BLaER1 treated with 17β-estradiol and CSF1 and Interleukin-3, amounts not matched to agents 10 nM and 100 nM (cell line): ENCODE measurements at regions not wholly inside any gene's neighbourhood (a gene's known extent, or its start where the extent isn't known, plus 50 kb on each side); places are given as distances from the start of the nearest gene placed in this dataset.

Experiments used
- H3K27ac ChIP-seq, 11 experiments: shearing (Covaris generic); formaldehyde crosslinking; 2 replicates each; pipeline ENCODE4 v1.8.1; 2022
- H3K27me3 ChIP-seq, 11 experiments: shearing (Covaris generic); formaldehyde crosslinking; 2 replicates each; pipeline ENCODE4 v1.8.1; 2022
- H3K36me3 ChIP-seq, 11 experiments: shearing (Covaris generic); formaldehyde crosslinking; 2 replicates each; pipeline ENCODE4 v1.8.1; 2022
- H3K4me1 ChIP-seq, 10 experiments: shearing (Covaris generic); formaldehyde crosslinking; 2 replicates each; pipeline ENCODE4 v1.8.1; 2022
- H3K4me2 ChIP-seq, 11 experiments: shearing (Covaris generic); formaldehyde crosslinking; 2 replicates each; pipeline ENCODE4 v1.8.1; 2022
- H3K4me3 ChIP-seq, 10 experiments: shearing (Covaris generic); formaldehyde crosslinking; 2 replicates each; pipeline ENCODE4 v1.8.1; 2022
- H3K9ac ChIP-seq, 11 experiments: shearing (Covaris generic); formaldehyde crosslinking; 2 replicates each; pipeline ENCODE4 v1.8.1; 2022
- H3K9me3 ChIP-seq, 11 experiments: shearing (Covaris generic); formaldehyde crosslinking; replicated peaks in 1 of 11; 2 replicates each; pipeline ENCODE4 v1.8.1; 2022
- H4K20me1 ChIP-seq, 11 experiments: shearing (Covaris generic); formaldehyde crosslinking; 2 replicates each; pipeline ENCODE4 v1.8.1; 2022
- Cebpa-rat ChIP-seq, 11 experiments: shearing (Covaris generic); IDR thresholded peaks; 2 replicates each; pipeline ENCODE4 v1.8.1; 2022

GRCh38 chr10:55033061-55033460, 232.0 kb upstream of the PCDH15 start:
- no peak overlapping the region for H3K9ac ChIP-seq
- TF ChIP-seq Cebpa-rat (IDR thresholded peaks at IDR 0.05) = no peak

GRCh38 chr10:55024713-55025112, 223.7 kb upstream of the PCDH15 start:
- peak overlapping the region in 1 of 11 experiments; percentile 3; a peak in 1 of 22 replicates for H3K4me2 ChIP-seq
- H3K36me3 ChIP-seq = no peaks in the 10 kb centered on the region
- H4K20me1 ChIP-seq = no peaks in the 10 kb centered on the region
- TF ChIP-seq Cebpa-rat (IDR thresholded peaks at IDR 0.05) = no peak
- H3K9ac ChIP-seq = no peak overlapping the region
- no peaks in the 10 kb centered on the region for H3K9me3 ChIP-seq
- peaks cover 0 to 9% (median 0%) of the 10 kb centered on the region in 10 experiments; a peak in 1 of 20 replicates for H3K4me1 ChIP-seq
- no peaks in the 10 kb centered on the region for H3K27me3 ChIP-seq
- no peak overlapping the region for H3K4me3 ChIP-seq
- no peak overlapping the region for H3K27ac ChIP-seq

More at GRCh38 chr10:55033061-55033460, 232.0 kb upstream of the PCDH15 start:
- no peaks in the 10 kb centered on the region for H4K20me1 ChIP-seq
- no peaks in the 10 kb centered on the region for H3K27me3 ChIP-seq
- H3K4me3 ChIP-seq = no peak overlapping the region
- H3K9me3 ChIP-seq = no peaks in the 10 kb centered on the region
- no peaks in the 10 kb centered on the region for H3K4me1 ChIP-seq
- H3K4me2 ChIP-seq = no peak overlapping the region
- no peaks in the 10 kb centered on the region for H3K36me3 ChIP-seq
- no peak overlapping the region for H3K27ac ChIP-seq

- H4K20me1 ChIP-seq = no peaks in the 10 kb centered on the region
- no peak for TF ChIP-seq Cebpa-rat (IDR thresholded peaks at IDR 0.05)
- no peak overlapping the region for H3K9ac ChIP-seq
- peaks cover 0 to under 1% (median 0%) of the 10 kb centered on the region in 10 experiments; a peak in 1 of 20 replicates for H3K4me1 ChIP-seq
- no peak overlapping the region for H3K4me3 ChIP-seq
- no peak overlapping the region for H3K4me2 ChIP-seq
- H3K9me3 ChIP-seq = no peaks in the 10 kb centered on the region
- H3K36me3 ChIP-seq = no peaks in the 10 kb centered on the region
- no peak overlapping the region for H3K27ac ChIP-seq
- no peaks in the 10 kb centered on the region for H3K27me3 ChIP-seq
These were observed 218.4 kb upstream of the PCDH15 start for GRCh38 chr10:55019439-55019838.

GRCh38 chr10:55013318-55013717, 212.3 kb upstream of the PCDH15 start:
- H3K4me1 ChIP-seq = no peaks in the 10 kb centered on the region
- H3K27ac ChIP-seq = no peak overlapping the region
- no peaks in the 10 kb centered on the region for H3K9me3 ChIP-seq
- H3K4me3 ChIP-seq = no peak overlapping the region
- TF ChIP-seq Cebpa-rat (IDR thresholded peaks at IDR 0.05) = no peak
- no peaks in the 10 kb centered on the region for H3K36me3 ChIP-seq
- H4K20me1 ChIP-seq = no peaks in the 10 kb centered on the region
- H3K9ac ChIP-seq = no peak overlapping the region
- no peaks in the 10 kb centered on the region for H3K27me3 ChIP-seq
- H3K4me2 ChIP-seq = no peak overlapping the region

GRCh38 chr10:55002420-55002819, 201.4 kb upstream of the PCDH15 start:
- H3K36me3 ChIP-seq = no peaks in the 10 kb centered on the region
- no peak overlapping the region for H3K4me2 ChIP-seq
- no peaks in the 10 kb centered on the region for H4K20me1 ChIP-seq
- H3K27me3 ChIP-seq = no peaks in the 10 kb centered on the region
- no peaks in the 10 kb centered on the region for H3K4me1 ChIP-seq
- H3K9me3 ChIP-seq = peaks cover 13 to 25% (median 19%) of the 10 kb centered on the region in 11 experiments; a peak in 21 of 22 replicates
- H3K27ac ChIP-seq = no peak overlapping the region
- no peak overlapping the region for H3K4me3 ChIP-seq
- TF ChIP-seq Cebpa-rat (IDR thresholded peaks at IDR 0.05) = no peak
- no peak overlapping the region for H3K9ac ChIP-seq

GRCh38 chr10:55001422-55001821, 200.4 kb upstream of the PCDH15 start:
- Histone ChIP-seq H3K27me3 (no peaks in the 10 kb centered on the region), H3K9ac (no peak overlapping the region), H3K4me3 (no peak overlapping the region), H3K9me3 (peaks cover 13 to 25% (median 19%) of the 10 kb centered on the region in 11 experiments; a peak in 21 of 22 replicates), H4K20me1 (no peaks in the 10 kb centered on the region), H3K36me3 (no peaks in the 10 kb centered on the region), H3K4me1 (no peaks in the 10 kb centered on the region), H3K27ac (no peak overlapping the region), H3K4me2 (no peak overlapping the region)
- TF ChIP-seq Cebpa-rat (IDR thresholded peaks at IDR 0.05) = no peak

- Histone ChIP-seq H3K4me2 (no peak overlapping the region), H3K9ac (no peak overlapping the region), H3K36me3 (no peaks in the 10 kb centered on the region), H3K9me3 (peaks cover 0 to 14% (median 12%) of the 10 kb centered on the region in 11 experiments; a peak in 14 of 22 replicates), H3K4me1 (no peaks in the 10 kb centered on the region), H4K20me1 (no peaks in the 10 kb centered on the region), H3K27ac (no peak overlapping the region), H3K27me3 (no peaks in the 10 kb centered on the region), H3K4me3 (no peak overlapping the region)
- TF ChIP-seq Cebpa-rat (IDR thresholded peaks at IDR 0.05) = no peak
These were observed 192.1 kb upstream of the PCDH15 start for GRCh38 chr10:54993148-54993547.

GRCh38 chr10:54985732-54986131, 184.7 kb upstream of the PCDH15 start:
- Histone ChIP-seq H3K9ac (no peak overlapping the region), H3K36me3 (no peaks in the 10 kb centered on the region), H4K20me1 (no peaks in the 10 kb centered on the region), H3K4me3 (no peak overlapping the region), H3K9me3 (peaks cover 0 to 14% (median 12%) of the 10 kb centered on the region in 11 experiments; a peak in 14 of 22 replicates), H3K27me3 (no peaks in the 10 kb centered on the region), H3K27ac (no peak overlapping the region), H3K4me1 (no peaks in the 10 kb centered on the region), H3K4me2 (no peak overlapping the region)
- no peak for TF ChIP-seq Cebpa-rat (IDR thresholded peaks at IDR 0.05)

- Histone ChIP-seq H4K20me1 (no peaks in the 10 kb centered on the region), H3K9ac (no peak overlapping the region), H3K4me3 (no peak overlapping the region), H3K27me3 (no peaks in the 10 kb centered on the region), H3K4me2 (no peak overlapping the region), H3K4me1 (no peaks in the 10 kb centered on the region), H3K27ac (no peak overlapping the region), H3K36me3 (no peaks in the 10 kb centered on the region), H3K9me3 (no peaks in the 10 kb centered on the region)
- no peak for TF ChIP-seq Cebpa-rat (IDR thresholded peaks at IDR 0.05)
These were observed 182.2 kb upstream of the PCDH15 start for GRCh38 chr10:54983255-54983654.

- Histone ChIP-seq H3K27me3 (no peaks in the 10 kb centered on the region), H3K36me3 (no peaks in the 10 kb centered on the region), H3K9me3 (peaks cover 15 to 19% (median 18%) of the 10 kb centered on the region in 11 experiments), H3K4me1 (no peaks in the 10 kb centered on the region), H4K20me1 (no peaks in the 10 kb centered on the region), H3K4me2 (no peak overlapping the region), H3K27ac (no peak overlapping the region), H3K9ac (no peak overlapping the region), H3K4me3 (no peak overlapping the region)
- no peak for TF ChIP-seq Cebpa-rat (IDR thresholded peaks at IDR 0.05)
These were observed 161.3 kb upstream of the PCDH15 start for GRCh38 chr10:54962134-54962900.
